ENCODE measurements at regions not wholly inside any gene's neighbourhood (a gene's known extent, or its start where the extent isn't known, plus 50 kb on each side); places are given as distances from the start of the nearest gene placed in this dataset.

DNA sequence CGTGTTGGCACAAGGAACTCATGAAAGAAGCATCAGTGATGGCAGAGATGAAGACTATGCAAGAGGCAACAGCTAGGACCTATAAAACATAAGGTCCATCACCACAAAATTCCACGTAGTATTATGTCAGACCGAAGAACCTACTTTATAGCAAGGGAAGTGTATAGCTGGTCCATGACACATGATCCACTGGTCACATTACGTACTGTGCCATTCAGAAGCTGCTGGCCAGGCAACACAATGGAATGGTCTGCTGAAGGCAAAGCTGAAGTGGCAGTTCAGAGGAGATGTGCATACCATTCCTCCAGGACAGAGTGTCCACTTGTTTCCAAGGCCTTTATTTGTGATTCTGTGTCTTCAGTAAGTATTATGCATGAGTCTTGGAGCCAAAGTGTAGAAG is 215.5 kb upstream of the UGT8 start:
- intact Hi-C loops (cut with DNase I), result no loop called here

DNA sequence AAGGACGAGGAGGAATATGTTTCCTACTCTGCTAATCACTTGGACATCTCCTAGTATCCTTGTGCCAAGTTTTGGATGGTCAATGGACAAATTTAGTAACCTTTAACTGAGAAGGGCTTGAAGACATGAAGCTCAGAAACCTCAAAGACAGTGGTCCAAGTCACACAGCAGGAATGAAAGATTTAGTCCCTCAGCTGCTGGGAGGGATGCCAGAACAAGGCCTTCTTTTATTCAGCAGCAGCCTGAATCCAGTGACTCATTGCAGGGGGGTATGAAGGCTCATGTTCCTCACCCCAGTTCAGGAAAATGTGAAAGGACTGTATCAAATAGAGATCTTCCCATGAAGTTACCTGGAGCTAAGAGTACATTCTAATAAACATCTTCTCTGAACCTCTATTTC is 214.9 kb upstream of the UGT8 start:
- DNase-seq (ENCODE audit: low spot score in 2 of 2), result no peak
- Histone ChIP-seq H3K36me3 (no peaks in the 10 kb centered on the region), H3K9me3 (no peaks in the 10 kb centered on the region), H3K27ac (no peak overlapping the region), H3K4me3 (no peak overlapping the region), H3K4me1 (no peaks in the 10 kb centered on the region), H3K27me3 (no peaks in the 10 kb centered on the region)
- TF ChIP-seq, protein P1, sequence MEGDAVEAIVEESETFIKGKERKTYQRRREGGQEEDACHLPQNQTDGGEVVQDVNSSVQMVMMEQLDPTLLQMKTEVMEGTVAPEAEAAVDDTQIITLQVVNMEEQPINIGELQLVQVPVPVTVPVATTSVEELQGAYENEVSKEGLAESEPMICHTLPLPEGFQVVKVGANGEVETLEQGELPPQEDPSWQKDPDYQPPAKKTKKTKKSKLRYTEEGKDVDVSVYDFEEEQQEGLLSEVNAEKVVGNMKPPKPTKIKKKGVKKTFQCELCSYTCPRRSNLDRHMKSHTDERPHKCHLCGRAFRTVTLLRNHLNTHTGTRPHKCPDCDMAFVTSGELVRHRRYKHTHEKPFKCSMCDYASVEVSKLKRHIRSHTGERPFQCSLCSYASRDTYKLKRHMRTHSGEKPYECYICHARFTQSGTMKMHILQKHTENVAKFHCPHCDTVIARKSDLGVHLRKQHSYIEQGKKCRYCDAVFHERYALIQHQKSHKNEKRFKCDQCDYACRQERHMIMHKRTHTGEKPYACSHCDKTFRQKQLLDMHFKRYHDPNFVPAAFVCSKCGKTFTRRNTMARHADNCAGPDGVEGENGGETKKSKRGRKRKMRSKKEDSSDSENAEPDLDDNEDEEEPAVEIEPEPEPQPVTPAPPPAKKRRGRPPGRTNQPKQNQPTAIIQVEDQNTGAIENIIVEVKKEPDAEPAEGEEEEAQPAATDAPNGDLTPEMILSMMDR (IDR thresholded peaks at IDR 0.05), result no peak
- intact Hi-C loops (cut with DNase I), result no loop called here

More for the DNA sequence above, 215.5 kb upstream of the UGT8 start:
- H3K36me3 ChIP-seq, result no peaks in the 10 kb centered on the region
- no peak overlapping the region for H3K27ac ChIP-seq
- TF ChIP-seq, protein P1 (IDR thresholded peaks at IDR 0.05), result no peak
- no peaks in the 10 kb centered on the region for H3K9me3 ChIP-seq
- no peaks in the 10 kb centered on the region for H3K4me1 ChIP-seq
- DNase-seq (ENCODE audit: low spot score in 2 of 2), result no peak
- H3K4me3 ChIP-seq, result no peak overlapping the region
- H3K27me3 ChIP-seq, result no peaks in the 10 kb centered on the region

DNA sequence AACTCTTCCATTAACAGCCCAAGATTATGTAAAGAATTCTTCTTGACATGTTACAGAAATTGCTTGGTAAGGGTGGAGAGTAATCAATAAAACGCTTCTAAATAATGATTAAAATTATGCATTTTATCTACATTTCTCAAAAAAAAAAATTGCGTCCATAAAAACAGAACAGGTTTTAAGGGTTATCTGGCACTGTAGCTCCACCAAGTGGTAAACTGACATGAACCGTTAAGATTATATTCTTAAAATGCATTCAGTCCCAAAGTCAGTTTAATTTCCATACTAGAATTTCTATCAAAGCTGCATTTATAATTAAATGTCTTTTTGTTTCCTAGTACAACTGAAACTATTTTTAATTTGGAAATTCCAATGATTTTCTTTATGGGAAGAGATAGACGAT is 214.0 kb upstream of the UGT8 start:
- DNase-seq (ENCODE audit: low spot score in 2 of 2), result no peak
- TF ChIP-seq, protein P1 (IDR thresholded peaks at IDR 0.05), result peak in 2 of 3 experiments; percentile 16 to 49
- Histone ChIP-seq H3K4me3 (no peak overlapping the region), H3K27me3 (no peaks in the 10 kb centered on the region), H3K27ac (no peak overlapping the region), H3K4me1 (no peaks in the 10 kb centered on the region), H3K9me3 (no peaks in the 10 kb centered on the region), H3K36me3 (no peaks in the 10 kb centered on the region)
- intact Hi-C loops (cut with DNase I), result no loop called here

DNA sequence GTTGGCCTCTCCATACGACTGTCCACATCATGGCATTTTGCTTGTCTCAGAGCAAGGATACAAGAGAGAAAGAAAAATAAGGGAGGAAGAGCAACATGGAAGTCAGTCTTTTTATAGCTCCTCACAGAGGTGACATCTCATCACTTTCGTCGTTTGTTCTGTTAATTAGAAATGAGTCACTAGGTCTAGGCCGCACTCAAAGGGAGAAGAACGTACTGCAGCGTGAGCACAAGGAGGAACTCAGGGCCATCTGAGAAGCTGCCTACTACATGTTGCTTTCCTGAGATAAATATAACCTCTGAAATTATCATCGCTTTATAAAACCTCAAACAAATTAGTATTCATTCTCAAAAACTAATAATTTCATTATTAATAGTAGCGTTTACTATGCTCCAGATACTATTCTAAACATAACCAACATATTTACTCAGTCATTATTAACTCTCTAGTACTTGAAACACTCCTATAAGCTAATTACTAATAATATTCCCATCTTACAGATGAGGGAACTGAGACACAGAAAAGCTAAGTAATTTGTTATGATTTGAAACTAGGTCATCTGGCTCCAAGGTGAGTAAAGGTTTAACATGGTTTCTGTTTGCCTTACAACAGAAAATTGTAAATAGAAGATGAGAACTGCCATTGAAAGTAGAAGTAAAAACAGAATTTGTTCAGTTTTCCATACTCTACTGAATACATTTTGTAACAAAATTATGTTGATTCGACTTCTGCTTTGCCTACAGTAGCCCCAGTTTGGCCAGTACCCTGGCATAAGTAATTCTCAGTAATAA is 213.2 kb upstream of the UGT8 start:
- H3K4me3 ChIP-seq, result no peak overlapping the region
- no peaks in the 10 kb centered on the region for H3K27me3 ChIP-seq
- no peaks in the 10 kb centered on the region for H3K9me3 ChIP-seq
- no peak overlapping the region for H3K27ac ChIP-seq
- H3K4me1 ChIP-seq, result no peaks in the 10 kb centered on the region
- TF ChIP-seq, protein P1 (IDR thresholded peaks at IDR 0.05), result no peak
- no peaks in the 10 kb centered on the region for H3K36me3 ChIP-seq
- DNase-seq (ENCODE audit: low spot score in 2 of 2), result no peak
- intact Hi-C loops (cut with DNase I), result no loop called here

DNA sequence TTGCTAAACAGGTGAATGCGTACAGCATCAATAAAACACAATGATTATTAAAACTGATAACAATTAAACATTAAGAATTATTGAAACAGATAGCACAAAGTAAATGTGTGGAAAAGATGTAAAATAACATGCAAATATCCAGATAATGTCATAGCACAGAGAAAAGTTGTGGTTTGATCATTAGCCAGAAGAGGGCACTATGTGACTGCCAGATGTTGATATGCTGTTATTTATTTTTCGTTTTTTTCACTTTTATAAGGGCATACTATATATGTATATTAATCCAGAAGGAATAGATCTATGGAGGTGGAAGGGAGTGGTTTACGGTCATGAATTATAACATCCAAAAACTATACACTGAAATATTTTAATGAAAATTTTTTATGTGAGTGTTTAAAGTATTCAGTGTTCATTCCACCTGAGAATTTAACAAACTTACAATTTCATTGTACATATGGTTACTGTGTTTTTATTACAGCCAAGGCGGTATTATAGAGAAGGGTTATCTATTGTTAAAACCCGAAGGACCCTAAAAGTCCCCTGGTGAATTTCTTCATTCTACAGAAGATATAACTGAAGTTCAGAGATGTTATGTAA is 211.9 kb upstream of the UGT8 start:
- no peak for DNase-seq (ENCODE audit: low spot score in 2 of 2)
- Histone ChIP-seq H3K4me1 (no peaks in the 10 kb centered on the region), H3K36me3 (no peaks in the 10 kb centered on the region), H3K4me3 (no peak overlapping the region), H3K27ac (no peak overlapping the region), H3K9me3 (no peaks in the 10 kb centered on the region), H3K27me3 (no peaks in the 10 kb centered on the region)
- intact Hi-C loops (cut with DNase I), result loop anchor here (2.0 kb wide), 1 partner anchor 308 kb away; no protein-coding TSS in a partner anchor
- TF ChIP-seq, protein P1 (IDR thresholded peaks at IDR 0.05), result peak in 2 of 3 experiments; percentile 31 to 48

All from ascending aorta (tissue), 2 donors.